ENCODE measurements at regions not wholly inside any gene's neighbourhood (a gene's known extent, or its start where the extent isn't known, plus 50 kb on each side); places are given as distances from the start of the nearest gene placed in this dataset.
A peak's percentile ranks its signal among the peaks of the same experiment; 100 is the strongest.
"Not testable (repeated sequence)": the region's sequence is repeated elsewhere in the genome, so short reads cannot be mapped to it uniquely, and the experiment has no call there.

- FAIRE-seq, result no peak
- 92 to 100% methylated on average over 1 of the region's 1 CpG for WGBS, 2 donors
Observed at GRCh38 chr9:96057155-96057554, 181.7 kb downstream of the ERCC6L2 start.

GRCh38 chr9:96056226-96056625 lies 180.7 kb downstream of the ERCC6L2 start:
- DNase-seq (no peak), ATAC-seq (no peak), FAIRE-seq (no peak)
- H3K27ac ChIP-seq, result no peak overlapping the region
- intact Hi-C loops (cut with DNase I), result no loop called here
- H3K9me3 ChIP-seq, result no peaks in the 10 kb centered on the region
- WGBS, 2 donors, result 86 to 91% methylated on average over 5 of the region's 5 CpGs
- H3K36me3 ChIP-seq, result no peaks in the 10 kb centered on the region
- no peaks in the 10 kb centered on the region for H3K27me3 ChIP-seq
- no peak for TF ChIP-seq CTCF (IDR thresholded peaks at IDR 0.05)
- no peak overlapping the region for H3K4me3 ChIP-seq
- H3K4me1 ChIP-seq, result no peaks in the 10 kb centered on the region

More at GRCh38 chr9:96057155-96057554, 181.7 kb downstream of the ERCC6L2 start:
- Histone ChIP-seq H3K36me3 (no peaks in the 10 kb centered on the region), H3K4me3 (no peak overlapping the region), H3K4me1 (no peaks in the 10 kb centered on the region), H3K9me3 (no peaks in the 10 kb centered on the region), H3K27me3 (no peaks in the 10 kb centered on the region), H3K27ac (no peak overlapping the region)
- intact Hi-C loops (cut with DNase I), result no loop called here
- ATAC-seq, result no peak
- no peak for DNase-seq
- TF ChIP-seq CTCF (IDR thresholded peaks at IDR 0.05), result no peak

- H3K4me1 ChIP-seq; FAIRE-seq; H3K36me3 ChIP-seq; intact Hi-C loops (cut with DNase I); DNase-seq; H3K9me3 ChIP-seq; H3K27me3 ChIP-seq; H3K4me3 ChIP-seq; H3K27ac ChIP-seq; ATAC-seq: not testable (repeated sequence)
- 93 to 99% methylated on average over 5 of the region's 5 CpGs for WGBS, 2 donors
Observed at GRCh38 chr9:96054248-96054647, 178.8 kb downstream of the ERCC6L2 start.

GRCh38 chr9:96052686-96053085 lies 177.2 kb downstream of the ERCC6L2 start:
- ATAC-seq, result no peak
- TF ChIP-seq CTCF (IDR thresholded peaks at IDR 0.05), result no peak
- WGBS, 2 donors, result 67 to 75% methylated on average over 6 of the region's 6 CpGs
- no peak for DNase-seq
- intact Hi-C loops (cut with DNase I), result no loop called here
- FAIRE-seq, result no peak
- Histone ChIP-seq H3K9me3 (no peaks in the 10 kb centered on the region), H3K4me3 (no peak overlapping the region), H3K27me3 (no peaks in the 10 kb centered on the region), H3K36me3 (no peaks in the 10 kb centered on the region), H3K27ac (peak overlapping the region in 2 of 4 donors; percentile 21 to 46), H3K4me1 (peaks cover 16 to 25% (median 19%) of the 10 kb centered on the region in 3 donors)

GRCh38 chr9:96051423-96051822 lies 175.9 kb downstream of the ERCC6L2 start:
- 80 to 89% methylated on average over 7 of the region's 7 CpGs for WGBS, 2 donors
- Histone ChIP-seq H3K27me3 (no peaks in the 10 kb centered on the region), H3K9me3 (no peaks in the 10 kb centered on the region), H3K36me3 (no peaks in the 10 kb centered on the region), H3K4me3 (no peak overlapping the region), H3K27ac (no peak overlapping the region), H3K4me1 (peaks cover 19 to 31% (median 21%) of the 10 kb centered on the region in 3 donors)
- intact Hi-C loops (cut with DNase I), result no loop called here
- DNase-seq, result no peak
- no peak for TF ChIP-seq CTCF (IDR thresholded peaks at IDR 0.05)
- ATAC-seq, result no peak
- FAIRE-seq, result no peak

- 96 to 100% methylated on average over 7 of the region's 7 CpGs for WGBS, 2 donors
- Histone ChIP-seq H3K9me3 (no peaks in the 10 kb centered on the region), H3K27ac (no peak overlapping the region), H3K4me1 (peaks cover 19 to 31% (median 21%) of the 10 kb centered on the region in 3 donors), H3K36me3 (no peaks in the 10 kb centered on the region), H3K4me3 (no peak overlapping the region), H3K27me3 (no peaks in the 10 kb centered on the region)
- ATAC-seq (no peak), FAIRE-seq (no peak), DNase-seq (no peak)
- intact Hi-C loops (cut with DNase I), result no loop called here
- no peak for TF ChIP-seq CTCF (IDR thresholded peaks at IDR 0.05)
Observed at GRCh38 chr9:96050861-96051155, 175.3 kb downstream of the ERCC6L2 start.
